Tibial artery (tissue), 4 donors: ENCODE measurements at regions not wholly inside any gene's neighbourhood (a gene's known extent, or its start where the extent isn't known, plus 50 kb on each side); places are given as distances from the start of the nearest gene placed in this dataset.

Experiments used
- DNase-seq, 2 donors: peaks; one replicate each; pipeline ENCODE4 v3.0.0-alpha.2; 2019
- H3K27ac ChIP-seq, 2 donors: fragments of 200-600 bp; sonication (generic) in 1 of 2; 1 replicate in 1 of 2; 2 replicates in 1 of 2; pipeline ENCODE4 v1.5.1; 2018 to 2019; ENCODE audit warnings: mild to moderate bottlenecking in 1 of 2
- H3K27me3 ChIP-seq, 2 donors: fragments of 200-600 bp; sonication (generic) in 1 of 2; one replicate each; pipeline versions ENCODE4 v1.5.1 to v1.6.0; 2016 to 2019
- H3K36me3 ChIP-seq, 3 donors: fragments of 200-600 bp; sonication (generic) in 2 of 3; one replicate each; pipeline ENCODE4 v1.5.1; 2016 to 2019; ENCODE audit warnings: mild to moderate bottlenecking in 2 of 3
- H3K4me1 ChIP-seq, 4 donors: fragments of 200-600 bp; sonication (generic) in 2 of 4; 1 replicate in 3 of 4; 2 replicates in 1 of 4; pipeline ENCODE4 v1.5.1; 2016 to 2019
- H3K4me3 ChIP-seq, 2 donors: fragments of 200-600 bp; sonication (generic) in 1 of 2; 1 replicate in 1 of 2; 2 replicates in 1 of 2; pipeline ENCODE4 v1.5.1; 2018 to 2019; ENCODE audit warnings: mild to moderate bottlenecking in 2 of 2
- H3K9me3 ChIP-seq, 3 donors: fragments of 200-600 bp; sonication (generic) in 1 of 3; one replicate each; pipeline ENCODE4 v1.5.1; 2016 to 2019
- intact Hi-C: fragments of 100-400 bp; cut with DNase I; formaldehyde crosslinking; loops from one replicate; pipeline ENCODE4 v1.15.0; 2023; ENCODE audit warnings: low total_unique reads
- TF ChIP-seq, protein P1 (sequence below), 2 experiments: fragments of 200-600 bp in 1 of 2; fragments of 450-650 bp in 1 of 2; IDR thresholded peaks; one replicate each; pipeline ENCODE4 v1.5.1; 2017 to 2019; ENCODE audit warnings: antibody characterized with exemption in 2 of 2, mild to moderate bottlenecking in 1 of 2, moderate library complexity in 1 of 2

DNA sequence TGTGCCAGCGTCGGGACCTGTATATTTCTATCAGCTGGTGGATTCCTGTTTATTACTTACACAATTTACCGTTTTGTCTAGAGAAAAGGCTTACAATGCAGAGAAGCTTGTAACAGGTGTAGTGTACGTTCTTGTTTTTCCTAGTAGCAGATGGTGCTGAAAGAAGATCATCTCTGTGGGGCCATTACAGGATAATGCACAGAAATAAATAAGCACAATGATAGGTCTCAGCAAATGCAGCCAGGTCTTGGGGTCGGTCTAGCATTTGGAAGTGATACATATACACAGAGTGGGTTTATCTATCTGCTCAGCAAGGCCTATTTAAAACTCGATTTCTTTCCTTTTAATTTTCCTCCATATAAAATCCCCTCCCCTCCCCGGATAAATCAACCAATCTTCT, 180.9 kb upstream of the LCORL start:
- no peaks in the 10 kb centered on the region for H3K27me3 ChIP-seq
- intact Hi-C loops = no loop called here
- H3K9me3 ChIP-seq = no peaks in the 10 kb centered on the region
- TF ChIP-seq, protein P1, sequence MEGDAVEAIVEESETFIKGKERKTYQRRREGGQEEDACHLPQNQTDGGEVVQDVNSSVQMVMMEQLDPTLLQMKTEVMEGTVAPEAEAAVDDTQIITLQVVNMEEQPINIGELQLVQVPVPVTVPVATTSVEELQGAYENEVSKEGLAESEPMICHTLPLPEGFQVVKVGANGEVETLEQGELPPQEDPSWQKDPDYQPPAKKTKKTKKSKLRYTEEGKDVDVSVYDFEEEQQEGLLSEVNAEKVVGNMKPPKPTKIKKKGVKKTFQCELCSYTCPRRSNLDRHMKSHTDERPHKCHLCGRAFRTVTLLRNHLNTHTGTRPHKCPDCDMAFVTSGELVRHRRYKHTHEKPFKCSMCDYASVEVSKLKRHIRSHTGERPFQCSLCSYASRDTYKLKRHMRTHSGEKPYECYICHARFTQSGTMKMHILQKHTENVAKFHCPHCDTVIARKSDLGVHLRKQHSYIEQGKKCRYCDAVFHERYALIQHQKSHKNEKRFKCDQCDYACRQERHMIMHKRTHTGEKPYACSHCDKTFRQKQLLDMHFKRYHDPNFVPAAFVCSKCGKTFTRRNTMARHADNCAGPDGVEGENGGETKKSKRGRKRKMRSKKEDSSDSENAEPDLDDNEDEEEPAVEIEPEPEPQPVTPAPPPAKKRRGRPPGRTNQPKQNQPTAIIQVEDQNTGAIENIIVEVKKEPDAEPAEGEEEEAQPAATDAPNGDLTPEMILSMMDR (IDR thresholded peaks at IDR 0.05) = no peak
- no peak overlapping the region for H3K4me3 ChIP-seq
- H3K36me3 ChIP-seq = no peaks in the 10 kb centered on the region
- DNase-seq = no peak
- H3K4me1 ChIP-seq = no peaks in the 10 kb centered on the region
- H3K27ac ChIP-seq = no peak overlapping the region

DNA sequence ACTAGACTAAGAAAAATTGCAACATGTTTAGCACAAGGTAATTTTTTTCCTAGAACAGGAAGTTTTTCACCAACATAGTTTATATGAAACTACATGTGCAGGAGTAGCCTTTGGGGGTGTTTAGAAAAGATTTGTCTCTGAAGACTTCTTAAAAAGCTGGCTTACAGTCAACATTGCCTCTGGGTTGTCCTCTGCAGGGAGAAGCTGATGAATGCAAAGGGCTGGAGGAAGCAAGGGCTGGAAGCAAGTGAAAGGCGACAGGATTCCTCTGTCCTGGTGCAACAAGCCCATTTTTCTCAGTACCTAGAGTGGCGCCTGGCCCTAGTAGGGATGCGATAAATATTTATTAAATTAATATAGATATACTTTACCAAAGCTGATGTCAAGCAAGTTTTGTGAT, 180.3 kb upstream of the LCORL start:
- intact Hi-C loops = no loop called here
- no peak for DNase-seq

DNA sequence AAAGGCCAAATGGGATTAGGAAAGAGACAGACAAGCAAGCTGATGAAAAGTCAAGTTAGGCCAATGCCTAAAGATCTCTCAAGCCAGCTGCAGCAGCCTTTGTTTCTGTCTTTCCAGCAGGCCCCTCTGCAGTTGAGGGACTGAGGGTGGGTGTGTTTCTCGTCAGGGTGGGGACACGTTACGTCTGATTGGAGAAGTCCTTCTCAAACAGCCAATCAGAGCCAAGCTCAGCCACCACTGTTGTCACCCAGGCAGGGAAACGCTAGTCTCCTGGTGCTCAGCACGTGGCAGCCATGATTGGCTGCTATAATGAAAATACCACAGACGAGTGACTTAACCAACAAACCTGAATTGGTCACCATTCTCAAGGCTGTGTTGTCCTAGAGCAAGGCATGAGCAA, 177.1 kb upstream of the LCORL start:
- Histone ChIP-seq H3K36me3 (no peaks in the 10 kb centered on the region), H3K27ac (no peak overlapping the region), H3K4me1 (no peaks in the 10 kb centered on the region), H3K9me3 (no peaks in the 10 kb centered on the region), H3K27me3 (no peaks in the 10 kb centered on the region), H3K4me3 (no peak overlapping the region)
- intact Hi-C loops = no loop called here
- no peak for DNase-seq
- TF ChIP-seq, protein P1 (IDR thresholded peaks at IDR 0.05) = no peak

More for the DNA sequence above, 180.3 kb upstream of the LCORL start:
- Histone ChIP-seq H3K4me3 (no peak overlapping the region), H3K36me3 (no peaks in the 10 kb centered on the region), H3K9me3 (no peaks in the 10 kb centered on the region), H3K4me1 (no peaks in the 10 kb centered on the region), H3K27me3 (no peaks in the 10 kb centered on the region), H3K27ac (no peak overlapping the region)
- TF ChIP-seq, protein P1 (IDR thresholded peaks at IDR 0.05) = no peak

DNA sequence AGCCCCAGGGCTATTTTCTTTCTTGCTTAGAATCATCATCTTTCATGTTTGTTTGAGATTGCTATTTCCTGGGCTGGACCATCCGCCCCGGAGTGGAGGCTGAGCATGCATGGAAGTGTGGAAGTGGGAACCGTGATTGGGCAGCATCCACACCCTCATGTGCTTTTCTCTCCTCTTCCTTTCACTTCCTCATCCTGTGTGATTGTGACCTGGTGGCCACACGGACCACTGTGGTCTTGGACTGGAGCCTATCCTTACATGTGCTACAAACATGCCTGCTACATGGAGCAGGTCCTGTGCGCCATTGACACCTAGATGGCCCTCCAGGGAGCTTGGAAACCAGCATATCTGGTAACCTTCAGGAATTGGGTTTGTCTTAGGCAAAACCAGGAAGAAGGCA, 175.9 kb upstream of the LCORL start:
- H3K36me3 ChIP-seq = no peaks in the 10 kb centered on the region
- no peak for DNase-seq
- TF ChIP-seq, protein P1 (IDR thresholded peaks at IDR 0.05) = no peak
- H3K27ac ChIP-seq = no peak overlapping the region
- H3K4me3 ChIP-seq = no peak overlapping the region
- H3K4me1 ChIP-seq = no peaks in the 10 kb centered on the region
- no peaks in the 10 kb centered on the region for H3K9me3 ChIP-seq
- intact Hi-C loops = no loop called here
- H3K27me3 ChIP-seq = no peaks in the 10 kb centered on the region

DNA sequence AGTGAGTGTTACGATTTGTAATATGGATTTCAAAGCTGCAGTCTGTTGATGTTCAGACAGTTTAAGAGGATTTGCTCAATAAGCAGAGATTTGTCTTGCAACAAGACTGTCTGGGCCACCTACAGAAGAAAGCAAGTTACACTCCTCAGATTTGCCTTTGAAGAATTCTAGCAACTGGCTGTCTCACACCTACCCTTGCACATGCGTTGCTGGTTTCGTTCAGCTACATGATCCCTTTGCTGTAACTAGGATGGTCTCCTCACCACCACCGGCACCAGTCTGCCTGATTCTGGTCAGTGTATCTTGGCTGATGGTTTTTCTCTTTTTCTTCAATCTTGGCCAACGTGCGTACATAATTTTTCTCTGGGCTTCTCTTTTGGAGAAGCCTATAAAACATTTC, 172.7 kb upstream of the LCORL start:
- H3K9me3 ChIP-seq = no peaks in the 10 kb centered on the region
- intact Hi-C loops = no loop called here

More for the DNA sequence above, 172.7 kb upstream of the LCORL start:
- TF ChIP-seq, protein P1 (IDR thresholded peaks at IDR 0.05) = no peak
- no peak for DNase-seq
- Histone ChIP-seq H3K27me3 (no peaks in the 10 kb centered on the region), H3K27ac (no peak overlapping the region), H3K4me3 (no peak overlapping the region), H3K36me3 (no peaks in the 10 kb centered on the region), H3K4me1 (no peaks in the 10 kb centered on the region)
